Nephron (organoid): ENCODE measurements at regions not wholly inside any gene's neighbourhood (a gene's known extent, or its start where the extent isn't known, plus 50 kb on each side); places are given as distances from the start of the nearest gene placed in this dataset.

Experiments
- H3K27ac Mint-ChIP-seq, 3 experiments: 2 replicates each; pipeline ENCODE4 v1.8.0; 2020; ENCODE audit warnings: mixed read lengths in 3 of 3, mild to moderate bottlenecking in 2 of 3, moderate library complexity in 1 of 3
- H3K27me3 Mint-ChIP-seq: 2 replicates; pipeline ENCODE4 v1.8.0; 2021; ENCODE audit warnings: low read depth, mild to moderate bottlenecking, moderate library complexity, mixed read lengths
- H3K36me3 Mint-ChIP-seq: 2 replicates; pipeline ENCODE4 v1.8.0; 2020; ENCODE audit warnings: low read depth, mixed read lengths
- H3K4me1 Mint-ChIP-seq: 2 replicates; pipeline ENCODE4 v1.8.0; 2020; ENCODE audit warnings: mixed read lengths
- H3K4me3 Mint-ChIP-seq, 3 experiments: 2 replicates each; pipeline ENCODE4 v1.8.0; 2020; ENCODE audit warnings: mild to moderate bottlenecking in 3 of 3, mixed read lengths in 3 of 3, moderate library complexity in 2 of 3
- H3K9me3 Mint-ChIP-seq: 2 replicates; pipeline ENCODE4 v1.8.0; 2020; ENCODE audit warnings: mixed read lengths
- CTCF ChIP-seq, 3 experiments: fragments of 200-600 bp; sonication (generic); IDR thresholded peaks; one replicate each; pipeline ENCODE4 v1.5.0; 2021; ENCODE audit warnings: antibody characterized with exemption in 3 of 3; ENCODE audit not compliant: unreplicated experiment in 3 of 3

DNA sequence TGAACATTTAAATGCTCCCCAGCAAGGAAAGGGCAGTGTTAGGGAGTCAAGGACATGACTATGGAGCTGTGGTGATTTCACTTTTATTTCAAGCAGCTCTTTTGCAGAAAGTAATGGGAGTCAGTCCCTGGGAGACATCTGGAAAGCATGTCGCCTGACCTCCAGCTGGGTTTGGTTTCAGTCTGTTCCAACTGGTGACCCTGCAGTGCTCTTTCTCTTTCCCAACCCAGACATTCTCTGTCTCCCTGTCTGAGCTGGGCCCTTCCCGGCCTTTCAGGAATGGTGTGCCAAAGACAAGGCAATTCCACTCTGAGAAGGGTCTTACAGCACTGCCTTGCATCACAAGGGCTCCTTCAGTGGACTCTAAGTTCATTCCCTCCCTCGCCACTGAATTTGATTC lies 323.2 kb downstream of the OSR1 start:
- no peak overlapping the region for H3K4me3 Mint-ChIP-seq
- TF ChIP-seq CTCF (IDR thresholded peaks at IDR 0.05; ENCODE audit: unreplicated experiment in 3 of 3), result no peak
- H3K9me3 Mint-ChIP-seq, result no peaks in the 10 kb centered on the region
- H3K4me1 Mint-ChIP-seq, result peaks cover 30% of the 10 kb centered on the region
- no peaks in the 10 kb centered on the region for H3K27me3 Mint-ChIP-seq
- peak overlapping the region; percentile 78 to 85 (median 80) for H3K27ac Mint-ChIP-seq
- H3K36me3 Mint-ChIP-seq, result no peaks in the 10 kb centered on the region

GRCh38 chr2:19033240-19033639 lies 325.2 kb downstream of the OSR1 start:
- no peak for TF ChIP-seq CTCF (IDR thresholded peaks at IDR 0.05; ENCODE audit: unreplicated experiment in 3 of 3)
- H3K9me3 Mint-ChIP-seq, result no peaks in the 10 kb centered on the region
- H3K36me3 Mint-ChIP-seq, result no peaks in the 10 kb centered on the region
- no peaks in the 10 kb centered on the region for H3K27me3 Mint-ChIP-seq
- peaks cover 44% of the 10 kb centered on the region for H3K4me1 Mint-ChIP-seq
- H3K27ac Mint-ChIP-seq, result no peak overlapping the region
- no peak overlapping the region for H3K4me3 Mint-ChIP-seq

- Mint-ChIP-seq H3K27ac (peak overlapping the region in 1 of 3 experiments; percentile 43), H3K27me3 (no peaks in the 10 kb centered on the region), H3K4me3 (no peak overlapping the region), H3K4me1 (peaks cover 53% of the 10 kb centered on the region), H3K9me3 (no peaks in the 10 kb centered on the region), H3K36me3 (no peaks in the 10 kb centered on the region)
- no peak for TF ChIP-seq CTCF (IDR thresholded peaks at IDR 0.05; ENCODE audit: unreplicated experiment in 3 of 3)
Measured at GRCh38 chr2:19031642-19032041, 326.8 kb downstream of the OSR1 start.

DNA sequence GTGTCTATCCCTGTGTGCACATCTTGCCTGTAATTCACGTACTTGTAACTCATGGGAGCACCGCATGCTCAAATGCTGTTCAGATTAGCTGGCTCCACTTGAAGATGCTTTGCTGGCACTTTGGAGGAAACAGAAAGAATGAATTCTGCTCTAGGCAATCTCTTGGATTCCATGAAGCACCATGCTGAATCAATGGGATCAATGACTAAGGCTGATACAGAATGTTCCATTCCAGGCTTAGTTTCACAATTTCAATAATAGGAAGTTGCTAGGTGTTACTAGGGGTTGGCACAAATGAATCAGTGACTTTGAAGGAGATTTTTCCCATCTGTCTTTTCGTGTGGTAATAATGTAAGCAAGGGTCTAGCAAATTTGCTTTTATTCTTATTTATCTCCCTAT lies 328.8 kb downstream of the OSR1 start:
- no peak overlapping the region for H3K4me3 Mint-ChIP-seq
- H3K4me1 Mint-ChIP-seq, result peaks cover 46% of the 10 kb centered on the region
- TF ChIP-seq CTCF (IDR thresholded peaks at IDR 0.05; ENCODE audit: unreplicated experiment in 3 of 3), result no peak
- peak overlapping the region in 2 of 3 experiments; percentile 63 to 79 for H3K27ac Mint-ChIP-seq
- H3K9me3 Mint-ChIP-seq, result no peaks in the 10 kb centered on the region
- no peaks in the 10 kb centered on the region for H3K27me3 Mint-ChIP-seq
- no peaks in the 10 kb centered on the region for H3K36me3 Mint-ChIP-seq

DNA sequence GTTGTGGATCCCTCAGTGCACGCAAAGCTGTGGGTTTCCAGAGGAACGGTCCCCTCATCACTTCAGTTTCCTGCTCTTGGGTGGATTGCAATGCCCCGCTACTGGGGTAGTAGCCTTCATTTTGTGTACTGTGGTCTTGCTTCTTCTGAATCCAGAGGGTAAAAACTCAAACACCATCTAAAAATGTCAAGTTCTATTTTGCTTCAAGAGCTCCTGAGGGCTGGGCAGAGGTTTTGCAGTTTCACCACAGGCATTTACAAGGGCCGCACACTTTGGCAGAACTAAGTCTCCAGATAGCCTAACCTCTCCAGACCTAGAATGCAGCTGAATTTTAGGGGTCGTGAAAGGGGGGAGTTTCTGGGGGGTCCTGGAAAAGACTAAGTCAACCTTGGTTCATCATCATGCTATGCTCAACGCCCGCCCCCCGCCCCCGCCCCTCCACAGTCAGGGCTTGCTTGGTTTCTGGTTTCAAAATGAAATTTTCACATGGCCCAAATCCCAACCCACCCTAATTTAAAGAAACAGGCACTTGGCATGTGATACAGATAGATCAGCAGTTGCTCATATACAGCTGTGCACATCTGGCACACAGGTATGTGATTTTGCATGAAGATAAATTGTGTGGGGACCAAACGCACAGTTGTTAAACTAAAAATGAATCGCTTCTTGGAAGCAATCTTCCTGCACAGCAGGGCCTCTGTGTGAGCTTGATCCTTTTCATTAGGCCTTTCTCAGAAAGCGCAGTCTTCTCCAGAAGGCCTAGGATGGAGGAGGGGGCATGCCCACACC lies 329.6 kb downstream of the OSR1 start:
- Mint-ChIP-seq H3K9me3 (no peaks in the 10 kb centered on the region), H3K4me1 (peaks cover 46% of the 10 kb centered on the region), H3K27ac (peak overlapping the region; percentile 63 to 79 (median 77)), H3K4me3 (no peak overlapping the region), H3K27me3 (no peaks in the 10 kb centered on the region), H3K36me3 (no peaks in the 10 kb centered on the region)
- TF ChIP-seq CTCF (IDR thresholded peaks at IDR 0.05; ENCODE audit: unreplicated experiment in 3 of 3), result no peak

DNA sequence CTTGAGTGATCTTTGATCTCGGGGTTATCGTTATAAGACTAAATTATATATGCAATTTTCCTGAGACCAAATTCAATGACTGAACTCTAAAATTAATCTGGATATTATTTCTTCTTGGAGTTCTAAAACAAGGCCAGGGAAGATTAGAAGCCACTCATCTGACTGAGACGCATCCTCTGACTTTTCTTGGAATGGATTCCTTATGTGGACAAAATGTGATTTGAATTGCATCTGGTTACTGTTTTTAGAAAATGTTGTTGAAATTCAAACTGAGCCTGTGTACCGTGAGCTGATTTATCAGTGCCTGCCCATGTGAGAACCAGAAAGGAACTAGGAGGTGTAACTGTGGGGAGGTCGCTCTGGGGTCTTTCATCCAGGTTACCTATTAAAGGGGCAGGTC lies 330.8 kb downstream of the OSR1 start:
- H3K36me3 Mint-ChIP-seq, result no peaks in the 10 kb centered on the region
- peak overlapping the region; percentile 71 to 79 (median 77) for H3K27ac Mint-ChIP-seq
- H3K4me1 Mint-ChIP-seq, result peaks cover 49% of the 10 kb centered on the region
- H3K9me3 Mint-ChIP-seq, result no peaks in the 10 kb centered on the region
- H3K4me3 Mint-ChIP-seq, result no peak overlapping the region
- no peak for TF ChIP-seq CTCF (IDR thresholded peaks at IDR 0.05; ENCODE audit: unreplicated experiment in 3 of 3)
- peaks cover 4% of the 10 kb centered on the region for H3K27me3 Mint-ChIP-seq
